ENCODE measurements at regions not wholly inside any gene's neighbourhood (a gene's known extent, or its start where the extent isn't known, plus 50 kb on each side); places are given as distances from the start of the nearest gene placed in this dataset.
"Not testable (repeated sequence)": the region's sequence is repeated elsewhere in the genome, so short reads cannot be mapped to it uniquely, and the experiment has no call there.

- not testable (repeated sequence) for TF ChIP-seq ZNF624 (tag by site-specific recombination; IDR thresholded peaks at IDR 0.05); ZNF121 (tag by site-specific recombination; IDR thresholded peaks at IDR 0.05); REPIN1 (tag by site-specific recombination; IDR thresholded peaks at IDR 0.05; ENCODE audit: low read depth); ZNF274 (IDR thresholded peaks at IDR 0.05; ENCODE audit: low read length); ZNF274 (tag by site-specific recombination; IDR thresholded peaks at IDR 0.05; ENCODE audit: borderline replicate concordance); CTCF (tag by site-specific recombination; IDR thresholded peaks at IDR 0.05); PATZ1 (tag by site-specific recombination; IDR thresholded peaks at IDR 0.05); PRDM10 (tag by site-specific recombination; IDR thresholded peaks at IDR 0.05)
Measured at GRCh38 chr19:28294975-28295374, 918.0 kb downstream of the UQCRFS1 start.
